ENCODE measurements at regions not wholly inside any gene's neighbourhood (a gene's known extent, or its start where the extent isn't known, plus 50 kb on each side); places are given as distances from the start of the nearest gene placed in this dataset.

DNA sequence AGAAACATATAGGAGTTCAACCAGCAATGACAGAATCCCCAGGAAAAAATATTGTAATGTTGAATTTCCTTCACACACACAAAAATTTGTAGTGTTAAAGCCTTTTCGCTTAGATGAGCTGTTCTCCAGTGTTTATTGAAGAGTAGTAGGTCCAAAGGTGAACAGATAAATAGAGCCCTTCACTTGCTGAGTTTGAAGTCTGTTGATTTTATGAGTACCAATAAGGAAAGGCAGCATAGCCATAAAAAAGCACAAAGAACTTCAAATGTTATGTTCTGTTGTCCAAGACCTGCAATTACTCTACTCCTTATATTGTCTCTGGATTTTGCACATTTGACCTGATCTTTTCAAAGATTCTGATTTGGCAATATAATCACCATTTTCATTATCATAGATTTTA, 362.7 kb upstream of the B3GALT2 start:
- no peak for DNase-seq (ENCODE audit: low spot score)

DNA sequence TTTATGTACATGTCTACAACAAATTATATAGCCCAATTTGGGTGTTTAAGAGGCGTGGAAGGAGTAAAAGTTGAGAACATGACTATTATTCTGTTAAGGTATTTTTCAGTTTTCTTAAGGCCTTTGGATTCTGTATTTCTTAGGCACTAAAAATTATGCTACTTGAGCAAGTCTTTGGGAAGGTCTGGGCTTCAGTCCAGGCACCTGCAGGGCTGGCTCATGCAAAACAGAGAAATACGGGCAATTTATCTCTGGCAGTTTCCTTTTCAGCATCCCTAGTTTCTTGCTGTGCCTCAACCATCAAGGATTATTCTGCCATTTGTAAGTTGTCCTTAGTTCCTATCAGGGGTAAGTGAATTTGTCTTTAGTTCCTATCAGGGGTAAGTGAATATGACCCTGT, 358.8 kb upstream of the B3GALT2 start:
- DNase-seq (ENCODE audit: low spot score): no peak

DNA sequence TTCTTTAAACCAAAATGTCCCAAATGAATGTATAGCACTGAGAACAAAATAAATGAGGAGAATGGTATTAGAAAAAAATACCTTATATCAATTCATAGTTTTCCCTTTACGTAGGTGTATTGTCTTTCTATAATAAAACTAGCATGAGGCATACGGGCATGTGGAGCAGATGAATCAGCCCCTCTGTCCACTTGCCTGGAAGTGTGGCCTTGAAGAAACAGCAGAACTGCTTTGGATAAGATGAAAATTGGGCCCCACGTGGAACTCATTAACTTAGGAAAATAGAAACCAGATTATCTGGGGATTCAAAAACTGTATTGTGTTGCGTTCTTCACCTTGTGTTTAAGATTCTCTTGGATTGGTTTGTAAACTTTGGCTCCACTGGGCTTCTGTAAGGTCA, 356.8 kb upstream of the B3GALT2 start:
- DNase-seq (ENCODE audit: low spot score): no peak

DNA sequence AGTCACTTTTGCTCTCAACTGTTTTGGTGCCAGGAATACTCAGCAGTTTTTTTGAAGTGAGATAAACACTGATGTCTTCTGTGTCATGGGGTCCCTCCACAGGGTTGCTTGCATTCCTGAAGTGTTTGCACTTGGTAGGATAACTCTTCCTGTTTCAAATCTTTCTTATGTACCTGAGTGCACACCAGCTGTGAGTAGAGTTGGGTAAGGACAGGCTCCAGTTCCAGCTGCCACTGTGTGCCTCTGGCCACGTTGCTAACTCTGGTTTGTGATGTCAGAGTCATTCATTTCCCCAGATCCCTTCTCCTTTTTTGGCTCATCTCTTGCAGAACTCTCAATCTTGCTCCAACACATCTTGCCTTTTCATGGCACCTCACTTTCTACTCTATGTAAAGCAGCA, 356.3 kb upstream of the B3GALT2 start:
- no peak for DNase-seq (ENCODE audit: low spot score)

DNA sequence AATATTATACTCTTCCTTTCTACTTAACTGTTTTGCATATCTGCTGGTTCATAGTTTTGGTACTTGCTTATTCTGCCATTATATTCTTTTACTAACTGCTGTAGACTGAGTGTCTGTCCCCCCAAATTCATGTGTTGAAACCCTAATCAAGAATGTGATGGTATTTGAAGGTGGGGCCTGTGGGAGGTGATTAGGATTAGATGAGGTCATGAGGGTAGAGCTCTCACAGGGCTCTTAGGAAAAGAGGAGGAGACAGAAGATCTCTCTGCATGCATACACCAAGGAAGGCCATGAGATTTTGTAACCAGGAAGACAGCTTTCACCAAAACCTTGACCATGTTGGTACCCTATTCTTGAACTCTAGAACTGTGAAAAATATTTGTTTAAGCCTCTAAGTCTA, 354.1 kb upstream of the B3GALT2 start:
- DNase-seq (ENCODE audit: low spot score): no peak

DNA sequence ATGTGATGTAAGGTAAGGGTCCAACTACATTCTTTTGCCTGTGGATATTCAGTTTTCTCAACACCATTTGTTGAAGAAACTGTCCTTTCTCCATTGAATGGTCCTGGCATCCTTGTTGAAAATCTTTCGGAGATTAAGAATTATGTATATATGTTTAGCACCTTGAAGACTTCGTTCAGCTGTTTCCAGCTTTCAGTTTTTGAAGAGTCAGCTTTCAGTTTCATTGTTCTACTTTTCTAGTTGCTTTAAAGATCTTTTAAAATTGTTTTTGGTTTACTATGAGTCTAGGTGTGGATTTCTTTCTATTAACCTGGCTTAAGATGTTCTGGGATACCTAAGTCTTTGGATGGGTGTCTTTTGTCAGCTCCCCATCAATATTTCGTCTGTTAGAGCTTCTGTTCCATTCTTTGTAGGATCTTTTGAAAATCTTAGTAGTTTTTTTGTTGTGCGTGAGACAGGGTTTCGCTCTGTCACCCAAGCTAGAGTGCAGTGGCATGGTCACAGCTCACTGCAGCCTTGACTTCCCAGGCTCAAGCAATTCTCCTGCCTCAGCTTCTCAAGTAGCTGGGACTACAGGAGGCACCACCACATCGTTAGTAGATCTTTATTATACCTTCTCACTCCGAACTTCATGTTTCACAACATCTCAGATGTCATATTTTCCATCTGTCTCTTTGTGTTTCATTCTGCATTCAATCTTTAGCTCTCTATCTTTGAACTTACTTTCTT, 353.5 kb upstream of the B3GALT2 start:
- DNase-seq (ENCODE audit: low spot score): no peak

DNA sequence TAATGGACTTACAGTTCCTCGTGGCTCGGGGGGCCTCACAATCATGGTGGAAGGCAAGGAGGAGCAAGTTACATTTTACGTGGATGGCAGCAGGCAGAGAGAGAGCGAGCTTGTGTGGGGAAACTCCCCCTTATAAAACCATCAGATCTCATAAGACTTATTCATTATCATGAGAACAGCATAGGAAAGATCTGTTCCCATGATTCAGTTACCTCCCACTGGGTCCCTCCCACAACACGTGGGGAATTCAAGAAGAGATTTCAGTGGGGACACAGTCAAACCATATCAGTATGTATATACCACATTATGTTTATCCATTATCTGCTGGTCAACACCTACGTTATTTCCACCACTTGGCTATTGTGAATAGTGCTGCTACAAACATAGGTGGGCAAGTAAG, 352.3 kb upstream of the B3GALT2 start:
- no peak for DNase-seq (ENCODE audit: low spot score)

DNA sequence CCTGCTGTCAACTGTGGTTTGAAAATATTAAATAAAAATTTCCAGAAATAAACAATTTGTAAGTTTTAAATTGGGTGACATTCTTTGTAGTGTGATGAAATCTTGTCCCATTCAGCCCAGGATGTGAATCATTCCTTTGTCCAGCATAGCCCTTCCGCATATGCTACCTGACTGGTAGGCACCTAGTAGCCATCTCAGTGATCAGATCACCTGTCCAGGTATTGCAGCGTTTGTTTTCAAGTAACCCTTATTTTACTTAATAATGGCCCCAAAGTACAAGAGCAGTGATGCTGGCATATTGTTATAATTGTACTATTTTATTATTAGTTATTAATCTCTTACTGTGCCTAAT, 351.6 kb upstream of the B3GALT2 start:
- DNase-seq (ENCODE audit: low spot score): no peak

DNA sequence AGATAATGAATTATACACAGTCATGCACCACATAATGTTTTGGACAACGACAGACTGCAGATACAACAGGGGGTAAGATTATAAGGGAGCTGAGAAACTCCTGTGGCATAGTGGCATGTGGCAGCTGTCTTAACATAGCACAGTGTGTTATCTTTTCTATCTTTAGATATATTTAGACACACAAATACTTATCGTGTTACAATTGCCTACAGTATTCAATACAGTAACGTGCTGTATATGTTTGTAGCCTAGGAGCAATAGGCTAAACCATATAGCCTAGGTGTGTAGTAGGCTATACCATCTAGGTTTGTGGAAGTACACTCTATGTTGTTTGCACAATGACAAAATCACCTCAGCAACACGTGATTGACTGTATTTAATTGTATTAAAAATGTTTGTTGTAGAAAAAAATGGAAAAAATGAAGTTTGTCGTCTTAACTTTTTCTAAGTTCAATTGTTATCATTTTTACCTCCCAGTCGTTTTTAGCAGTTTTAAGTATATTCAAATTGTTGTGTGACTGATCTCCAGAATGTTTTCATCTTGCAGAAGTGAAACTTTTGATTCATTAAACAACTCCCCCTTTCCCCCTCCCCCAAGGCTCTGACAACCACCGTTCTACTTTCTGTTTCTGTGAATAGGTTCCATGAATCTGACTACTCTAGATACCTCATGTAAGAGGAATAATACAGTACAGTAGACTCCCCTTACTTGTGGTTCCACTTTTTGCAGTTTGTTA, 351.0 kb upstream of the B3GALT2 start:
- no peak for DNase-seq (ENCODE audit: low spot score)

DNA sequence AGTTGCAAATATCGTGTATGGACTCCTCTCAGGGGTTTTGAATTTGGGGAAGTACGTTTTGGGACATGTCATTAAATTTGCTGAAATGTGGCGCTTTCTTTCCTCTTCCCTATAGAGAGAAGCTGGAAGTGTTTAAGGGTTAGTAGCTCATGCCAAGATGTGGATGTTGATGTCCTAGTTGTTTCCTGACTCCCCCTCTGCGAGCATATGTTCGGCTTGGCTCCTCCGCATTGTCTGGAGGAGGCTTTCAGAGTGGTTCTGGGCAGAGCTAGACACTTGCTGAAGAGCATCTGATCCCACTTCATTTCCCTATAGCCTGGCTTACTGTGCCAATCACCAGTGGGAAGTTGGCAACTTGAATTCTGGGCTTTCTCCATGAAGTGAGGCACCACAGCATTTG, 347.4 kb upstream of the B3GALT2 start:
- no peak for DNase-seq (ENCODE audit: low spot score)

DNA sequence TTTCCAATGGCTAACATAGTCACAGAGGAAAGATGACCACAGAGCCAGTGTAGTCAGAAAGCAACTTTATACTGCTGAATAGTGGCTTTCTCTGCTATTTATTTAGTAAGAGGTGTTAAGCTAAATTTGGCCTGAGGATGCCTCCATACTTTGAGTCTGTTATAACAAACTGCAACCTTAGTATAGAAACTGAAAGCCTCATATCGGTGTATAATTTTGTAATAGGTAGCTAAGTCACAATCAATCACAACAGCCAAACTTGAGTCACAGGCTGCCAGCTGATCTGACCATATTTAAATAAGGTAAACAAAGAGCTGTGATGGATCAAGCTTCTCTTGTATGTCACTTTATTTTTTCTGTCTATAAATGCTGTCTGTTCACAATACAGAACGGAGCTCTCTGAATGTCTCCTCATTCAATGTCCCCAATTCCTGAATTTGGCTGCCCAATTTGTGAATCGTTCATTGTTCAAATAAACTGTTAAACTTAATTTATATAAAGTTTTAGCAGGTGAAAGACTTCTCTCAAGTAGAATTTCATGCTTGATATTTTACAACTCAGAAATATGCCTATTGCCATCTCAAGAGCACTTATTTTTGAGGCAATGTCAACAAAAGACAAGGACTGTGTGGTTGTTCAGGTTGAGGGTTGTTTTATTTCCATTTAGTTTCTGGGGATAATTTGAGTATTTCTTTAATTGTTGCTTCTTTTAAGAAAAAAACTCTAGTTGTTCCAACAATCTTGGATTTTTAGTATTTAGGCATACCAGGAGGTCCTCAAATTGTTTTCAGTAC, 339.7 kb upstream of the B3GALT2 start:
- DNase-seq (ENCODE audit: low spot score): no peak

DNA sequence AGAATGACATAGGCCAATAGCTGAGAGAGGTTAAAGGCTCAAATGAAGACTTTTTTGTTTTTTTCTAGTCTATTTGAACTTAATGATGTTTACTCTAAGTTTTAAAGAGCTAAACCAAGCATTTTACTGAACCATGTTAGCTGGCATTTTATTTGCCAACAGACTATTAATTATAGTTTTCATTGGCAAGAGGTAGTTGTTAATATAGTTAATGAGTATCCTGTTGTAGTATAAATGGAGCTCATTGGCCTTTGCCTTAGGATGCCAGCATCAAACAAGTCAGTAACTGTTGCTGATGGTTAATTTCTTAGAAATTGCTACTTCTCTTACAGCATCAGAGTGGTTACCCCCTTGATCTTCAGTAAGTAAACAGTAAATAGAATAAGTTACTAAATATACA, 339.0 kb upstream of the B3GALT2 start:
- no peak for DNase-seq (ENCODE audit: low spot score)

DNA sequence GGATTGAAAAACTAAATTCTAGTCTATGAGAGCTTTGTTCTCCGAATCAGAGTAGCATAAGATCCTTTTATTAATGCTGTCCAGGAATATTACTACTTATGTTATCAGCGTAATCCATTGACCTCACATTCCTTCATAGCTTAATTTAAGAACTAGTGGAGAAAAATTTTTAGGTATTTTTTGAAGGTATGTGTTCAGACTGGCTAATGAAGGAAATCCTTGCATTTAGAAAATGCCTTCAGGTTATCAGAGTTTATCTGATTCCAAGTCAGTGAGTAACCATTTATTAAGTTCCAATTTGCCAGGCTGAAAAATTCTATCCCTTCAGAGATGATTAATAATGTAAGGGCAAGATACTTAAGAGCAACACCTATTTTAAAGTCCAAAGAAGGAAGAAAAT, 338.2 kb upstream of the B3GALT2 start:
- DNase-seq (ENCODE audit: low spot score): no peak

DNA sequence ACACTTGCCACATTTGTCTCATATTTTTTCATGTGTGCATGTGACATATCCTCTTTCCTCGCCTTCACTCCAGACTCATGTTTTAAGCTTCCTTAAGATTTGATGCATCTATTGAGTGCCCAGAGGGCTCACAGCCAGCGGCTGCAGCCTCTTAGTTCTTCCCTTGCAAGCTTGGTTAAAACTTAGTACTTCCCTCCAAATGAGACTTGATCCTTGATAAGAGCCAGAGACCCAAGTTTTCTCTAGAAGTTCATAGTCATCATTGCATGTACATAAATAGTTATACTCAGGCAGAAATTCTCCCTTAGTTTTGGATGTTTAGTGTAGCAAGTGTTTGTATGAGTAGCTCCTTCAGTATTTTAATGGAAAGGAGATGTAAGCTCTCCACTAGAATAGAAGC, 337.6 kb upstream of the B3GALT2 start:
- DNase-seq (ENCODE audit: low spot score): no peak

DNA sequence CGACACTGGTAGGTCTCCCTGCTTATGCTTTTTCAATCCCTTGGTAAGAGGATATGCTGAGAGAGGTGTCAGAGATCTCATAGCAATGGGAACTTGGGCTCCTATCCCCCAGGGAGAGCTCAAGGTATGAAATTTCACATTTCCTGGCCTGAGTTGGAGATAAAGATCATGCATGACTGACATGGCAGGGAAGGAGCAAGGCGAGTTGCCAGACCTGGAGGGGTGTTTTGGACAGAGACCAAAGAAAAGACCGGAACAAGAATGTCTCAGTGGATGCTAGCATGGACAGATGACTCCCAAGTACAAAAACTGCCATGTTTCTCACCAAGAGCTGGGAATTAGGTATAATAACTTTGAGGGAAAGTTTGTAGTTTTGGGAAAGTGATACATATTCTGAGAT, 334.1 kb upstream of the B3GALT2 start:
- no peak for DNase-seq (ENCODE audit: low spot score)

DNA sequence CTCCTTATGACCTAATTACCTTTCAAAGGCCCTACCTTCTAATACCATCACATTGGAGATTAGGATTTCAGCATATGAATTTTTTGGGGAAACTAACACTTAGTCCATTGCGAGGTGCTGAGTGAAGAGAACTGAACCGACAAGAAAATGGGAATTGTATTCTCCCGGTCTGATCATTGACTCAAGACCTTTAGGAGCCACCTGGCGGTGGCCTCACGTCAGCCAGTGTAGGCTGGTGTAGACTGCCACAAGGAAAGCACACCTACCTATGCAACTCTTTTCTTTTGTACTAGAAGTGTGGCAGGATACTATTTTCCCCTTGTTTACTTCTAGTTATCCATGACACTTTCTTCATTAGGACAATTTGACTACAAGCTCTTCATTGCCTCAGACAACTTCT, 333.5 kb upstream of the B3GALT2 start:
- no peak for DNase-seq (ENCODE audit: low spot score)

DNA sequence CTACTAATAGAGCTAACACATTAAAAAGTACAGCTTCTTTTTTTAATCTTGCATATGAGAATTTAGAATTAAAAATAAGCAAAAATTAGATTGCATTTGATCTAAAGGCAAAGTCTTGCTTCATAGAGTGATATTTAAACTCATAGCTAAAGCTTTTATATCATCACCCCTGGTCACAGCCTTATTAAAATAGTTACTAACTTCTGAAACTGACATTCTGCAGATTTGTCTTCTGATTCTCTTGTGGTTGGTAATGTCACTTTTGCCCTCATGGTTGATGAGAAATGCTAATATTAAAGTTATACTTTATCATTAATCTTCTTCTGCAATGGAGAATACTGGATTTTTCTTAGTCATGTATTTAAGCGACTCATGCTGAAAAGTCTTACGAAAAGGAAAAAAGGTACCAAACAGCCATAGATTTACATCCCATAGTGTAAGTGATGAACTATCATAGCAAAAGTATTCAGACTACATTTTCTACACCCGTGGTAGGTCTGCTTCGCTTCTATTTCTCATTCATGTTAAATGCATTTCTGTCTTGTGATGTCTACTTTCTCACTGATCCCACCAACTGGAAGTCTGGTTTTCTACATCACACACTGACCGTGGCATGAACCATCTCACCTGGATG, 330.5 kb upstream of the B3GALT2 start:
- DNase-seq (ENCODE audit: low spot score): no peak

DNA sequence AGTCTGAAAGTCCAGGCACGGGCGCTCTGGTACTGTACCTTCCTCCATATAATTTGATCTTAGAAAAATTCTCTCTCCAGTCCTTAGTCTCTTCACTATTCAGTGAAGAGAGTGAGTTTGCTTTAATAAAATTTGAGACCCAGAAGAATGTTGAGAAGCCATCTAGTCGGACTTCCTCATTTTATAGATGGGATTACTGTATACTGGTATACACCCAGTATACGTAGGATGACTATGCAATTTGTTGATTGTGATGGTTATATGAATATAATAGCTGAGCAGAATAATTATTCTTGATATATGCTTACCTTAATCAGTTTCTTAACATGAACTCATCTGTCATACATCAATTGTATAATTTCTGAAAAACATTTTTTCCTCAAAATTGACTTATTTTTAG, 328.0 kb upstream of the B3GALT2 start:
- no peak for DNase-seq (ENCODE audit: low spot score)

DNA sequence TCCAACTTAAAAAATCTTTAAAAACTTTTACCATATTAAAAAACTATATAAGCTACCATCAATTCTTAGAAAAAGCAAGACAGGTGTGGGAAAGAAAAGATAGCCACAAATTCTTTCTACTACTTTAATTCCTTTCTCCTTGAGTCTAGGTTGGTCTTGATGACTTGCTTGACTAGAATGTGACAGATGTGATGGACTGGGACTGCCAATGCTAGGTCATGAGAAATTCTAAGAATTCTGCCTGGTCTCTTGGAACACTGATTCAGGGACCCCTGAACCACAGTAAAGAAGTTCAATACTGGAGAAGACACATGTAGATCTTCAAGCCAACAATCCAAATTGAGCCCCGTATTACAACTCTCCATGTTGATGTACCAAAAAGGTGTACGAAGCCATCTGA, 326.6 kb upstream of the B3GALT2 start:
- DNase-seq (ENCODE audit: low spot score): no peak

DNA sequence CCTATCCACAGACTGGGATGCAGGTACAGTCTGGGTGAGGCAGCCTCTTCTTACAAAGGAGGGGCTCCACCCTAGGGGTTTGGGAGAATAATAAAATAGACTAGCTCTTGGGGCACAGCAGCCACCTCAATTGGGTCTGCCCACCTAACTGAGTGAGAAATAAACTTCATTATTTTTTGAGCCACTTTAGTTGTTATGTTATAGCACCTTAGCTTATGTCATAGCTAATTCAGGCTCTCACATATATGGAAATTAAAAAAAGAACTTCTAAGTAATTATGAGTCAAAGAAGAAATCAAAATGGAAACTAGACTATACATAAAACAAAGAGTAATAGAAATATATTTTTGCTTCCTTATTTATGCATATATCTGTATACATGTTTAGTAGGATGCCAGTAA, 318.5 kb upstream of the B3GALT2 start:
- no peak for DNase-seq (ENCODE audit: low spot score)

DNA sequence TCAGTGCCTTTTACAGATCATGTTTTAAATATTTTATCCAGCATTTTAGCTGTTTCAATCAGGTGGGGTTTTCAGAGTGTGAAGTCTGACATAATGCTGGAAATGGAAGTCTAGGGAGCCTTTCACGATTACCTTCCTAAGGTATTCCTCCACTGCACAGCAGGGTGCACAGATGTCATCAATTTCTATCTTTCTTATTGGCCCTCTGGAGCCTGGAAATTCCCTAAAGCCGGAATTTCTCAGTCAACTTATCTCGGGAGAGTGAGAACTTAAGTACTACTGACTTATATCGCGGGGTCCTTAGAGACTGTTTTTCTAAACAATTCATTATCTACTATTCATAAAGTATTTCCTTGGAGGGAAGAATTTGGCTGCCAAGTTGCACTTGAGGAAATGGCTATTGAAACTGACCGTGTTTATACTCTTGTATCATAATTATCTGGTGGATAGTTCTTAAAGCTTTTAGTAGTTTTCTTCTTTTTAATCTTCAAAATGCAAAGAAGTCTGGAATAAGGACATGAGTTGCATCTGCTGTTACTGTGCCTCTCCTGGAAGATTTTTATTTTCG, 311.8 kb upstream of the B3GALT2 start:
- no peak for DNase-seq (ENCODE audit: low spot score)

DNA sequence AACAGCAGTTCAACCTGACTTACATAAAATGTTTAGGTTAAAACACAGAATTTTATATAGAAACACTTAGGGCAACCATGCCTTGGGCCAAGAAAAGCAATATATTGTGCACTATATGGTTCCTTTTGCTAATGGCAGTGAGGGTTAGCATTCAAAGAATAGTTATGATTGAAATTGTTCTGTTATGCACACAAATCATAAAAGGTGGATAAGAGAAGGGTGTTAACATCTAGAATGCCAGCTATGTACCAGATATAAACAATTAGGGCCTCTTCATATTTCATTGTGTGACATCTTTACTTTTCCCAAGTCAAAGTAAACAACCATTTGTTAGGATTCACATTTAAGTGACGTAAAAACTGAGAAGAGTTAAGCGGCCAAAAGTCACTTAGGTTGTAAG, 308.0 kb upstream of the B3GALT2 start:
- DNase-seq (ENCODE audit: low spot score): no peak

DNA sequence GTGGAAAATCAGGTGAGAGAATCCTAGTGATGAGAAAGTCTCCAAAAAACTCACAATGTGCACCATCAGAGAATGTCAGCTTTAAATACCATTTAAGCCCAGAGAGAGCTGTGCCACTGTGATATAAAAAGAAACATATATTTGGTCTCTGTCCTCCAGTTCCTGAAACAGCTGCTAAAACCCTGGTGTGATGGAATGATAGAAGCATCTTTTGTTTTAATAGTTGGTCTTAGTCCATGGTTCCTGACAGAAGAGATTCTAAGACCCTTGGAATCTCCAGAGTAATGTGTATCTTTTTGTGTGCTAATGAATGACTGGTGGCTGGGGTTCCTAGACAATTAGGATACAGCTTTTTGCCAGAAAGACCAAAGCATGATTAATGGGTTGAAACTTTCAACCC, 302.8 kb upstream of the B3GALT2 start:
- DNase-seq (ENCODE audit: low spot score): no peak
